CMK (cell line): ENCODE measurements at regions not wholly inside any gene's neighbourhood (a gene's known extent, or its start where the extent isn't known, plus 50 kb on each side); places are given as distances from the start of the nearest gene placed in this dataset.
"Not testable (repeated sequence)": the region's sequence is repeated elsewhere in the genome, so short reads cannot be mapped to it uniquely, and the experiment has no call there.

Experiments
- DNase-seq: peaks from one replicate; pipeline ENCODE4 v3.0.0-alpha.2; 2010; ENCODE audit warnings: low read depth

- DNase-seq: no peak
These were observed 461.4 kb upstream of the NOX3 start for GRCh38 chr6:155916846-155917624.

DNA sequence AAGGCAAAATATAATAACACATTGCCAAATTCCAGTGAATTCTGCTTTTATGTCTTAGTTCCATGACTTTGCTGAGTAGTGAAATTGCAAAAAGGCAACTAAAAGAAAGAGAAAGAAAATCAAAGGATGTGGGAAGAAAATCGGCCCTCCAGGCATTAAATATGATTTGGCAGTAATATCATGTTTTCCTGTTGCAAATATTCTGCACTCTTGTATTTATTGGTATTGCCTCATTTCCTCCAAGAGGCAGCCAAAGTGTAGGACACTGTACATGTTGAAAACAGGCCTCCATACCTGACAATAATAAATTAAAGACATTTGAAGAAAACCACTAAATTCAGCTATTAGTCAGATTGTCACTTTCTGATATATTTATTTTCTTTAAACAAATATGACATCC, 460.0 kb upstream of the NOX3 start:
- no peak for DNase-seq

DNA sequence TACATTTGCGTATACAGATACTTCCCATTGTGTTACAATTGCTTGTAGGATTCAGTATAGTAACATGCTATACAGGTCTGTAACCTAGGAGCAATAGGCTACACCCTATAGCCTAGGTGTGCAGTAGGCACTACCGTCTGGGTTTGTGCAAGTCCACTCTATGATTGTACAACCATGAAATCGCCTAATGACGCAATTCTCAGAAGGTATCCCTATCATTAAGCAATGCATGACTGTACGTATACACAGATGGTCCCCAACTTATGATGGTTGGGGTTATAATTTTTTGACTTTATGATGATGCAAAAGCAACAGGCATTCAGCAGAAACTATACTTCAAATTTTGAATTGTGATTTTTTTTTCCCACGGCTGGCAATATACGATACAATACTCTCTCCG, 458.2 kb upstream of the NOX3 start:
- no peak for DNase-seq

DNA sequence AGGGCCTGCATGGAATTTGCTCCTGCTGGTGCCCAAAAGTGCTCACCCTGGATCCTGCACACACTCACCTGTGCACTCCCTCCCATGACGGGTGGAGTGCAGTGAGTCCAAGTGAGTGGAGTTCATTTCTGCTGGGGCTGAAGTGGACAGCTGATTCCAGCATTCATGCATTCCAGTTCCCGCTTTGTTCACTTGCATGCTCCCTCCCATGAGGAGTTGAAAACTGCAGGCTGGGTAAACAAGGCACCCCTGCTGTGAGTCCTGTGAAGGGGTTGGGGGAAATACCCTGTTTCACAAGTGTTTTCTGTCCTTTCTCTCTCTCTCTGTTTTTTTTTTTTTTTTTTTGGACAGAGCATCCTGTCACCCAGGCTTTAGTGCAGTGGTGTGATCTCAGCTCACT, 454.1 kb upstream of the NOX3 start:
- no peak for DNase-seq

- DNase-seq: no peak
These were observed 440.0 kb upstream of the NOX3 start for GRCh38 chr6:155895641-155896040.

- DNase-seq: no peak
These were observed 439.1 kb upstream of the NOX3 start for GRCh38 chr6:155894758-155895157.

- DNase-seq: no peak
These were observed 438.6 kb upstream of the NOX3 start for GRCh38 chr6:155894262-155894661.

GRCh38 chr6:155890409-155890808, 434.8 kb upstream of the NOX3 start:
- DNase-seq: no peak

DNA sequence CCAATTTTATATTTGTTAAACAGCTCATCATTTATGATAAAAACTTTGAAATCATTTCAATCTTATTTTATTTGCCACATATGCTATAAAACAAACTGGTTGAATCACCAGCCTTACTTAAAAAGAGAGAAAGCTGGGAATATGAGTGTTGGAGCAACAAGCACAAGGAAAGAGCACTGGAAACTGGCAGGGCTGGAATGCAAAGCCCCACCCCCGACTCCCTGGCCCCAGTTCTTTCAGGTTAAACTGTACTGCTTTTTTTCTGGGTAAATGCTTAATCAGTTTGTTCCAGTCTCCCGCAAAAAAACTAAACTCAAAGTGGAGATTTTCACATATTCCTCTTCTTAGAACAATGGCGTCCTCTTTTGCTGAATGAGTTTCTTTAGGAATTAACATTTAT, 433.8 kb upstream of the NOX3 start:
- DNase-seq: no peak

GRCh38 chr6:155887421-155887820, 431.8 kb upstream of the NOX3 start:
- DNase-seq: no peak

DNA sequence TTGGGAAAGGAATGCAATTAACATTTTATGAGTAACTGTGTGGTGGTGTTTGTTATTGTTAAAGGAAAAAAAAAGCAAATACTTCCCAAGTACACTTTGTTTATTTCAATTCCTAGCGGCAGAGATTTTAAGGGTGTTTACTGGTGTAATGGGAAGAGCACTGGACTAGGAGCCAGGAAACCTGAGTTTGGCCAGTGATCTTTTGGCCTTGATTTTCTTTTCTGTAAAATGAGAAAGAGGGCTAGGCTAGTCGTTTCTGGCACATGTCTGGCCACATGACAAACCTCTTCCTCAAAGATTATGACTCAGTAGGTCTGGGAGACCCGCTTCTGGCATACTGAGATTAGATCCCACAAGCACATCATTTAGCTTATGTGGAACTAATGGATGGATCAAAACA, 428.1 kb upstream of the NOX3 start:
- DNase-seq: no peak

DNA sequence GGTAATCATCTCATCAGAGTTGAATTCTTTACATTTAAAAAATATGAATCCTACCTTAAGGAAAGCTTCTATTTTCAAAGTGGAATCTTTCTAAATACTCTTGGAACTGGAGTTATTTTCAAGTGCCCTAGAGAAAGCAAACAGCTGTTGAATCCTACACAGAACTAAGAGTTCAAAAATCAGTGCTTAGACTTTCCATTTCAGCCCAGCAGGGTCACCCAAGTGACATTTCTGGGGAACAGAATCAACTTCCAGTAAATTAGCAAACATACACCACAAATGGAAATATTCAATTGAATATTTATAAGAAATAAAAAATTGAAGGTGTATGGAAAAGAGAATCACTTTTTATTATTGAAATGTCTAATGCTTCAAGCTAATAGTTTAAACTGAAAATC, 427.7 kb upstream of the NOX3 start:
- no peak for DNase-seq

DNA sequence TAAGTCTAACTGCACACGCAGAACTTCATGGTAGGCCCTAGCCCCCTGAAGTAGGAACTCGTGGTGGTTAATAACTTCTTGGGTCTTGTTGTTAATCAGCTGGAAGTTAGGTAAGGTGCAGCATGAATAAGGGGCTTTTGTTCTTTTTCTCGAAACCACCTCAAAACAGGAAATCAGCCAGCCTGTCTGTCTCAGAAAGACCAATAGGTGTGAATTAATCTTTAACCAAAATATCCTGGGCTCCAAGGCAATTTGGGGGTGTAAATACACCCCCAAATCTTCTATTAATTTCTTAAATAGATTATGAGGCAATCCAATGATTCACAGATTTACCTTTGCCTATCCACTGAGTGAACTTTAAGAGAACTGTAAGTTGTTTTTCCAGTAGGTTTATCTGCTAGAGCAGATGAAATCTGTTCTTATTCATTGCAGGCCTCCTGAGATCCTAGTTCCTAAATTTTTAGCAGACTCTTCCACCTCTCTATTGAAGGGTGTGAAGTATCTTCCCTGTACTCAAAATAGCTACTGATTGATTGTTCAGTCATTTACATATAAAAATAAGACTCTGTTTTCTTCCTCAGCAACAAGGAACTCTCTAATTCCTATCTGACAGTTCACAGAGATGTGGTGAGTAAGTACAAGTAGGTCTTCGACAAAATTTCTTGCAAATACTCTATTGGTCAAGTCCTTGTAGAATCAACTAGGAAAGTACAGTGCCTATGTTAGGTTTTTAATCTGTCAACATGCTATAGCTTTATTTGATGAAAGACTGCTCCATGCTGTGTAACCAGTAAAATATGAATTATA, 427.1 kb upstream of the NOX3 start:
- no peak for DNase-seq

- no peak for DNase-seq
These were observed 426.3 kb upstream of the NOX3 start for GRCh38 chr6:155881826-155882526.

DNA sequence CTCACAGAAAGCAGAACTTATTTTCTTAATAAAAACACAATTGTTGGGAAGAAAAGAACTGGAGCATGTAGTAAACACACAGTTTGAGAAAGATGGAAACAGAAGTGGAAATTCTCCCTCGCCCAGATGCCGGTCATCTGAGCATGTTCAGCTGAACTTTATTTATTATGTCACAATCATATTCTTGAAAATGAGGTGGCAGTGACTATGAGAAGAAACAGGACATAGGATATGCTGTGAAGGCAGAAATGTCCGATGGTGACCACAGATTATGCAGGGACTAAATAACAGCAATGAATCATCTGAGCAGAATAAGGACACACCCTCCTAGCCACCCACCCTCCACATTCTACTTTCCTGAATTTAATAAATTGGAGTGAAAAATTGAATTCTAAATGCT, 425.3 kb upstream of the NOX3 start:
- no peak for DNase-seq

GRCh38 chr6:155872961-155873360, 417.3 kb upstream of the NOX3 start:
- no peak for DNase-seq

DNA sequence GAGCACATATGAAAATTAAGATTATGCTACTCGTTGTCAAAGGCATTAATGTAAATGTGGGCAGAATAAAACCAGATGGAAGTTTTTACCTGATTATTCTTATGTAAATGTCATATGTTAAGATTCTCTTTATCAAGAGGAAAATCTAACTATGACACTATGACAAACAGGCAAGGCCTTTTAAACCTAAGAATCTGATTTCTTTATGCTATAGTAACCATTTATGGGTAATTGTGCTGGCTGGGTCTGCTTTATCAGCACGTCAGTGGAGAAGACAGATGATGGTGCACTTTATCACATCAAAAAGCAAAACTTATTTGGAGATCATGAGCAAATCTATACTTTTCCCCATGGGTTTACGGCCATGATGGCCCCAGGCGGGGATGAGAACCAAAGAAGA, 412.0 kb upstream of the NOX3 start:
- DNase-seq: no peak

- DNase-seq: not testable (repeated sequence)
These were observed 411.2 kb upstream of the NOX3 start for GRCh38 chr6:155866676-155867390.

- no peak for DNase-seq
These were observed 406.2 kb upstream of the NOX3 start for GRCh38 chr6:155861821-155862220.

GRCh38 chr6:155858906-155859305, 403.3 kb upstream of the NOX3 start:
- DNase-seq: not testable (repeated sequence)

DNA sequence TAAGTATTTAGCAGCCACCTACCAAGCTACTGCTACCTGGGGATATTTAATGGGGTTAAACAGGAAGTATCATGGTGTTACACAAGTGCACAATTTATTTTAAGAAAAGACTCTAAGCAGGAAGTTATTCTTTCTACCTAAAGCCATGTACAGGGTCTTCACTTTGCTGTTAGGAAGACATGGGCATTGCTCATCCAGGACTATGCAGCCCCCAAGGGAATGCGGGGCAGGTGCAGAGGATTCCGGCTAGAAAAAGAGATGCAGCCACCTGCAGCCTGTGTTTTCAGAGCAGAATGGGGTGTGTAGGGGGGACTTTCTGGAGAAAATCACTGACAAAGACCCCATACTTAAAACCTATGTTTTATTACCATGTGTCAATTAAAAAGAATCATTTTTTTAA, 399.1 kb upstream of the NOX3 start:
- no peak for DNase-seq

DNA sequence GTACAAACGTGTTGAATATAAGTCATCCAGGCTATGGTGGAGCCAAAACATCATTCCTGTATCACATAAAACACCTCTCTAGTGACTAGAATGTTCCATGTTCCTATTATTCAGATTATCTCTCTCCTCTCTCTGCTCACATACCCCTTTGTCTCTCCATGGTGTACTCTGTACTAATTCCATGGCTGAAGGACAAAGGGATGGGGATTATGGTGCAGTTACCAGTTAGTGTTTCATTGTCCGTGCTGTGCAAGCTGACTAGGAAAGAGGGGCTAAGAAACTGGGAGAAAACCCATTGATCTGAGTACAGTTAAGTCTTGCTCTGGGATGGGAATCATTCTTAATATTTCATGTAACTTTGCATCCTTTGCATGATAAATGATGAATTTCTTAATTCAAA, 397.4 kb upstream of the NOX3 start:
- DNase-seq: no peak
